Activated T-cell treated with anti-CD3 and anti-CD28 coated beads, Interleukin-2, amount 50 U/mL, for 4 hours (primary cell): ENCODE measurements at regions not wholly inside any gene's neighbourhood (a gene's known extent, or its start where the extent isn't known, plus 50 kb on each side); places are given as distances from the start of the nearest gene placed in this dataset.
A peak's percentile ranks its signal among the peaks of the same experiment; 100 is the strongest.
"Not testable (repeated sequence)": the region's sequence is repeated elsewhere in the genome, so short reads cannot be mapped to it uniquely, and the experiment has no call there.

Source experiments
- ATAC-seq, 2 donors: fragments of 200-7000 bp; cut with Tn5 transposase; one replicate each; pipeline ENCODE4 v1.10.0; 2021
- DNase-seq: peaks from one replicate; pipeline ENCODE4 v3.0.0-alpha.2; 2020
- H3K27me3 Mint-ChIP-seq: one replicate; pipeline ENCODE4 v1.8.0; 2021; ENCODE audit warnings: low read depth, mixed read lengths
- H3K36me3 Mint-ChIP-seq: one replicate; pipeline ENCODE4 v1.8.0; 2022; ENCODE audit warnings: mixed read lengths; ENCODE audit not compliant: insufficient read depth
- H3K4me1 Mint-ChIP-seq: one replicate; pipeline ENCODE4 v1.8.0; 2021; ENCODE audit warnings: low read depth, mixed read lengths
- H3K4me3 Mint-ChIP-seq: one replicate; pipeline ENCODE4 v1.8.0; 2021; ENCODE audit warnings: mild to moderate bottlenecking, moderate library complexity, mixed read lengths
- H3K9me3 Mint-ChIP-seq: one replicate; pipeline ENCODE4 v1.8.0; 2021; ENCODE audit warnings: mixed read lengths

DNA sequence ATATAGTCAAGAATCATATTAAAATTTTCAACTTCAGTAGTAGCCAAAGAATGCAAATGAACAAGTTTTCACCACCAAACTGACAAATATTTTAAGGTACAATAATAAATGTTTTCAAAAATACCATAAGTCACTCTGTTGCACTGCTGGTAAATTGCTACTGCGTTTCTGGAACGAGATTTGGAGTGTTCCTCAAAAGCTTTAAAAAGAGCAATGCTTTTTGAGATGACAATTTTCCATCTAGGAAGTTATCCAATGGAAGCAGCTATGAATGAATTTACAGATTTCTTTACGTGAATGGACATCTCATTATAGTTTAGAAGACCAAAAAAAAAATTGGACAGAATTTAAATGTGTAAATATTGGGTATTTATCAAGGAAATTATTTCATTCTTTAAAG is 173.2 kb upstream of the OR13F1 start:
- peaks cover 6% of the 10 kb centered on the region for H3K9me3 Mint-ChIP-seq
- H3K4me3 Mint-ChIP-seq, result no peak overlapping the region
- DNase-seq (no peak), ATAC-seq (no peak)
- no peaks in the 10 kb centered on the region for H3K27me3 Mint-ChIP-seq
- no peaks in the 10 kb centered on the region for H3K36me3 Mint-ChIP-seq
- no peaks in the 10 kb centered on the region for H3K4me1 Mint-ChIP-seq

DNA sequence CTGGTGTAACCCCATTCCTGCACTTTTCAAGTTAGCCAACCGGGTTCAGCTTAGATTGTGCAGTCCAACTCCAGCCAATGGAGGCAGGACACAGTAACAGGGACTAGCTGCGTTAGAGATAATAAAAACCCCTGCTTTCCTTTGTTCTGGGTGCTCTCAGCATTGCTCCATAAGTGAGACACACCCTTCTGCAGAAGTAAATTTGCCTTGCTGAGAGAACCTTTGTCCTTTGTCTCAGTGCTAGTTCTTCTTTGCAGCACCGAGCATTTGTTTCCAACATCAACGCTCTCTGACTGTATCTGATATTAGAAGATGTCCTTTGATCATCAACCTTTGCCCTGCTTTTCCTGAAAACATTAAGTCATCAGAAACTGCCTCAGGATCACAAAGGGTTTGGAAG is 169.5 kb upstream of the OR13F1 start:
- no peak overlapping the region for H3K4me3 Mint-ChIP-seq
- H3K4me1 Mint-ChIP-seq, result no peaks in the 10 kb centered on the region
- DNase-seq, result no peak
- H3K36me3 Mint-ChIP-seq, result no peaks in the 10 kb centered on the region
- peaks cover 8% of the 10 kb centered on the region for H3K9me3 Mint-ChIP-seq
- ATAC-seq, result no peak
- H3K27me3 Mint-ChIP-seq, result peaks cover 2% of the 10 kb centered on the region

DNA sequence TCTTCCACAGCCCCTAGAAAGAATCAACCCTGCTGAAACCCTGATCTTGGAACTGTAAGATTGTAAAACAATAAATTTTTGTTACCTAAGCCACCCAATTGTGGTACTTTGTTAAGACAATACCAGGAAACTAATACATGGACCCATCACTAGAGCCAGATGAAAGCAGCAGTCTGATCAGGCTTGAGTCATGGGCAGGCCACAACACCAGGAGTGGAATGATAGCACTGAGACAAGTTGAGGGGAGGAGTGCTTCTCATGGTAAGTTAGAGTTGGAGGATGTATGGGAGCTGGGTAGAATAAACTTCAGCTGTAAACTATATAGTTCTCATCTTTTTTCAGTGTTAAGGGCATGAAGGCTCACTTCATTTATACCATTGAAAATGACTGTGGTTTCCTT is 164.4 kb upstream of the OR13F1 start:
- ATAC-seq (no peak), DNase-seq (no peak)
- H3K27me3 Mint-ChIP-seq, result peaks cover 2% of the 10 kb centered on the region
- no peaks in the 10 kb centered on the region for H3K36me3 Mint-ChIP-seq
- H3K4me3 Mint-ChIP-seq, result no peak overlapping the region
- H3K9me3 Mint-ChIP-seq, result peaks cover 8% of the 10 kb centered on the region
- no peaks in the 10 kb centered on the region for H3K4me1 Mint-ChIP-seq

DNA sequence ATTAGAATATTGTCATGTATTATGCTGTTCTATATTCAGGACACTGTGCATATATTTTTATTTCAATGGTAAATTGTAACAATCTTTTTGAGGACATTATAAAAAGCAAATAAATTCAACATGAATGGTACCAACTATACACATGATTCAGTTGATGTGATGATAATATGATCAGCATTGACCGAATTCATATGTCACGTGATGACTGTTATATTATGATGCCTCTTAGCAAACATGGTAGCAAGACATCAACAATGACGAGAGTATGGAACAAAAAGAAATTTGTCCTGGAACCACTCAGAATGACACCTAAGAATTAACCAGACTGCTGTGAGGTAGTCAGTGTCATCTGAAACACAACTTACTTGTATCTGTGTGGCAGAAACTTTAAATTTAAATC is 161.5 kb upstream of the OR13F1 start:
- H3K4me1 Mint-ChIP-seq, result no peaks in the 10 kb centered on the region
- no peak for DNase-seq
- no peaks in the 10 kb centered on the region for H3K36me3 Mint-ChIP-seq
- H3K4me3 Mint-ChIP-seq, result no peak overlapping the region
- peaks cover 2% of the 10 kb centered on the region for H3K27me3 Mint-ChIP-seq
- no peaks in the 10 kb centered on the region for H3K9me3 Mint-ChIP-seq
- no peak for ATAC-seq

DNA sequence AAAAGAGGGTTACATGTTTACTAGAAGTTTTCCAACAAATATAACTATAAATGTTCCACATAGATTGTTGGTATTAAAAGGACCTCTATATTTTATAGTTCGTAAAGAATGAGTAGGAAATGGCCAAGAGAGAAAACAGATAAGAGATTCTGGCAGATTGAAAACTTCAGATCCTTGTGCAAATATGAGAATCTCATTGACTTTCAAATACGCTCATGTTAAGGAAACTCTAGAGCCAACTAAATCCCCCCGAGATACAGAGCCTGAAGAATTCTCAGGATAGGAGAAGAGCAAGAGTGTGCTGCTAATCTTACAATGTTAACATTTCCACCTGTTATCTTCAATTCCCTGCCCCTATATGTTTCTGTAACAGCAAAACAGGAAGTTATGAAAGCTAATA is 159.0 kb upstream of the OR13F1 start:
- no peaks in the 10 kb centered on the region for H3K36me3 Mint-ChIP-seq
- no peak overlapping the region for H3K4me3 Mint-ChIP-seq
- DNase-seq (no peak), ATAC-seq (no peak)
- no peaks in the 10 kb centered on the region for H3K9me3 Mint-ChIP-seq
- no peaks in the 10 kb centered on the region for H3K4me1 Mint-ChIP-seq
- no peaks in the 10 kb centered on the region for H3K27me3 Mint-ChIP-seq

DNA sequence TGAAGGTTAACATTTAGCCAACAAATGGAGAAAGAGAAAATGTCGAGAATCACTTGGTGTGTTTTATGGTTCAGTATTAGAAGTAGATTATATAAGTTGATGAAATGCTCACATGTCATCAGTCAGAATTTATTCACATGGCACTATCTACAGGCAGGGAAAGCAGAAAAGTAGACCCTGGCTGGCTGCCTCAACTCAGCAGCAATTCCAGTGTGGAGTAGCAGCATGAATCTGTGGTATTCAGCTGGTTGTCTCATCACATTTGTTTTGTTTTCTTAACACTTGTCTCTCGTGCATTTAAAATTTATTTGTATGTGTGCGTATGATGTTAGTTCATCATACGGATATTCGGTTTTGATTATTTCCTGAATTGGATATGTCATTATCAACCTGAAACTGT is 153.5 kb upstream of the OR13F1 start:
- ATAC-seq (no peak), DNase-seq (no peak)
- Mint-ChIP-seq H3K4me3 (no peak overlapping the region), H3K27me3 (no peaks in the 10 kb centered on the region), H3K4me1 (no peaks in the 10 kb centered on the region), H3K9me3 (no peaks in the 10 kb centered on the region), H3K36me3 (no peaks in the 10 kb centered on the region)

DNA sequence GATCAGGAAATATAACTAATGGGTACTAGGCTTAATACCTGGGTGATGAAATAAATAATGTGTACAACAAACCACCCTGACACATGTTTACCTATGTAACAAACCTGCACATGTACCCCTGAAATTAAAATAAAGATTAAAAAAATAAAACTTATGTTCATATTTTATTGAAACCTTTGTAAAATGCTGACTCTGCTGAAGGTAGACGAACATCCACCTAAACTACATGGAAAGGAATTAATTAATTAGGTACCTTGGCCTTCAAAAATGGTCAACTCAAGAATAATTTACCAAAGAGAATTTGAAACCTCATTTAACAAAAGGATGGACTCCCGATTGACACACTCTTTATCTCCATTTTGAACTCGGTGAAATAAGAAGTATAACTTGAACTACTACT is 152.3 kb upstream of the OR13F1 start:
- Mint-ChIP-seq H3K9me3 (no peaks in the 10 kb centered on the region), H3K36me3 (no peaks in the 10 kb centered on the region), H3K27me3 (no peaks in the 10 kb centered on the region), H3K4me3 (no peak overlapping the region), H3K4me1 (no peaks in the 10 kb centered on the region)
- ATAC-seq, result no peak
- DNase-seq, result no peak

DNA sequence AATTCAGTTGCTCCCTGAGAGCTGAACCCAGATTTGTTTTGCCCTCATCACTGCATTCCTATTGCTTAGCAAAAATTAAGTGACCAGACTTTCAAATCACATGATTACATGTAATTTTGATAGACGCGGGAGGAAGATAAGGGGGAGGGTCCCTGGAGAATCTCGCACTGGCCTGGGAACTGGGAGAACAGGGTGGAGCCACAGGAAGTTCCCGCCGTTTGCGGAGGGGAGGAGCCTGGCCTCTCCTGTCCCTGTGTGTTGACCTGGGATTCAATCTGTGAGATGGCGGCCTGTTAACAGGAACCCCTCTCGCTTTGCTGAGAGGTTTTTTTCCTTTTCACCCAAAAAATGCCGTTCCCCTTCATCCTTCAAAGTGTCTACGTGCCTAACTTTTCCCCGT is 142.9 kb upstream of the OR13F1 start:
- no peaks in the 10 kb centered on the region for H3K36me3 Mint-ChIP-seq

DNA sequence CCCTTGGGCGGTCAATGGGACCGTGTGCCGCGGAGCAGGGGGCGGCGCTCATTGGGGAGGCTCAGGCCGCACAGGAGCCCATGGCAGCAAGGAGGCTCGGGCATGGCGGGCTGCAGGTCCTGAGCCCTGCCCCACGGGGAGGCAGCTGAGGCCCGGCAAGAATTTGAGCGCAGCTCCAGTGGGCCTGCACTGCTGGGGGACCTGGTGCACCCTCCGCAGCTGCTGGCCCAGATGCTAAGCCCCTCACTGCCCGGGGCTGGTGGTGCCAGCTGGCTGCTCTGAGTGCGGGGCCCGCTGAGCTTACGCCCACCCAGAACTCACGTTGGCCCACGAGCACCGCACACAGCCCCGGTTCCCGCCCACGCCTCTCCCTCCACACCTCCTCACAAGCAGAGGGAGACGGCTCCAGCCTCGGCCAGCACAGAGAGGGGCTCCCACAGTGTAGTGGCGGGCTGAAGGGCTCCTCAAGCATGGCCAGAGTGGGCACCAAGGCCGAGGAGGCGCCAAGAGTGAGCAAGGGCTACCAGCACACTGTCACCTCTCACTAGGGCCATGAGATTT is 141.1 kb upstream of the OR13F1 start:
- Mint-ChIP-seq H3K36me3 (no peaks in the 10 kb centered on the region), H3K4me3 (no peak overlapping the region), H3K27me3 (no peaks in the 10 kb centered on the region), H3K9me3 (peaks cover 5% of the 10 kb centered on the region), H3K4me1 (no peaks in the 10 kb centered on the region)
- DNase-seq (no peak), ATAC-seq (peak in 1 of 2 donors; percentile 18)

More for the DNA sequence above, 142.9 kb upstream of the OR13F1 start:
- Mint-ChIP-seq H3K9me3 (peaks cover 5% of the 10 kb centered on the region), H3K4me1 (no peaks in the 10 kb centered on the region), H3K27me3 (no peaks in the 10 kb centered on the region), H3K4me3 (no peak overlapping the region)
- no peak for ATAC-seq
- DNase-seq, result no peak

DNA sequence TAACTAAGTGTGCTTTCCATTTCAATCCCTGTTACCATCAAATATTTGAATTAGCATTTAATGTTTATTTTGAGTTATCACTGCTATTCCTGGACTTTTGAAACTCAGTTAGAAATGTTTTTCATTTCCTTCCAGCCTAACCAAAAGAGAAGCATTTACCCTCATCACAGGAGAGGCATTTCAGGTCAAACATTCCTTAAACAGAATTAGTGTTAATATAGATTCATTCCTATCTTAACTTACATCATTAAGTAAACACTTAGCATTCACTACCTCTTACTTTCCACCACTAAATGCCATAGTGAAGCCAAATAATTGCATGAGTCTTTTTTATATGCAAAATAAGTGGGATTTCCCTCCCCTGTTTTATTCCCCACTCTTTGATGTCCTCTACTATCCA is 136.6 kb upstream of the OR13F1 start:
- H3K27me3 Mint-ChIP-seq, result no peaks in the 10 kb centered on the region
- no peaks in the 10 kb centered on the region for H3K4me1 Mint-ChIP-seq
- H3K4me3 Mint-ChIP-seq, result no peak overlapping the region
- no peak for DNase-seq
- H3K36me3 Mint-ChIP-seq, result no peaks in the 10 kb centered on the region
- no peak for ATAC-seq
- peaks cover 5% of the 10 kb centered on the region for H3K9me3 Mint-ChIP-seq

DNA sequence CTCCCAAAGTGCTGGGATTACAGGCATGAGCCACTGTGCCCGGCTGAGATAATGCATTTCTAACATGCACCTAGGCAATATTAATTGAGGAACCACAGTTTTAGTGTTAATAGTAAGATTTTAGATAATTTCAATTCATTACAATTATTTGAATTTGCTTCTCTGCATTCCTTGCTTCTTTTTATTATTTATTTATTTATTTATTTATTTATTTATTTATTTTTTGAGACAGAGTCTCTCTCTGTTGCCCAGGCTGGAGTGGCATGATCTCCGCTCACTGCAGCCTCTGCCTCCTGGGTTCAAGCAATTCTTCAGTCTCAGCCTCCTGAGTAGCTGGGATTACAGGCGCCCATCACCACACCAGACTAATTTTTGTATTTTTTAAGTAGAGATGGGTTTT is 135.7 kb upstream of the OR13F1 start:
- H3K36me3 Mint-ChIP-seq, H3K27me3 Mint-ChIP-seq, H3K9me3 Mint-ChIP-seq, DNase-seq, H3K4me1 Mint-ChIP-seq, ATAC-seq, H3K4me3 Mint-ChIP-seq: not testable (repeated sequence)

DNA sequence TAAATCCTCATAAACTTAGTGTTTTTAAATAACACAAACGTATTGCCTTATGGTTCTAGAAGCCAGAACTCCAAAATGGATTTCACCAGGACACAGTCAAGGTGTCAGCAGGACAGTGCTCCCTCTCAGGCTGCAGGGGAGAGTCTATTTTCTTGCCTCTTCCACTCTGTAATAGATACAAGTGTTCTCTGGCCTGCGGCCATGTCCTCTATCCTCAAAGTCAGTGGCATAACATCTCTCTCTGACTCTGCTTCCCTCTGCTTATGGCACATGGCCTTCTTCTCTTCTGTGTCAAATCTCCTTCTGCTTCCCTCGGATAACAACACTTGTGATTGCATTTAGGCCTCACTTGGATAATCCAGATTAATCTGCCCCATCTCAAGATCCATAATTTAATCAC is 129.4 kb upstream of the OR13F1 start:
- ATAC-seq, result no peak

DNA sequence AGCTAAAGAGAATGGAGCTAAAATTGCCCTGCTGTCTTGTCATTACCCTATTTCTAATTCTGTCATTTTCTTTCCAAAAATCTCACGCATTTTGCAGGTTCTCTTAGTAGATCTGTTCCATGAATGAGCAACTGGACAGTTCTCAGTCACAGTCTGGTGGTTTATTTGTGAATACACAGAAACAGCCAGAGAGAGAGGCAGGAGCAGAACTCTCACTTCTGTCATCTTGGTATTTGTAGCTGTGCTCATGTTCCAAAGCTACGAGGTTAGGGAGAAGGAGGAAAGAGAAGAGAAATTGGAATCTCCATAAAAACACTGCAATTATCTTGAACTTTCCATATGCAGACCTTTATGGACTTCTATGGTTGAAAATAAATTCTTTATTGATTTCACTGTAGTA is 118.0 kb upstream of the OR13F1 start:
- Mint-ChIP-seq H3K4me1 (no peaks in the 10 kb centered on the region), H3K27me3 (no peaks in the 10 kb centered on the region), H3K9me3 (no peaks in the 10 kb centered on the region), H3K36me3 (no peaks in the 10 kb centered on the region), H3K4me3 (no peak overlapping the region)
- DNase-seq (no peak), ATAC-seq (no peak)

More for the DNA sequence above, 129.4 kb upstream of the OR13F1 start:
- H3K4me3 Mint-ChIP-seq, result no peak overlapping the region
- no peaks in the 10 kb centered on the region for H3K4me1 Mint-ChIP-seq
- no peaks in the 10 kb centered on the region for H3K27me3 Mint-ChIP-seq
- peaks cover 6% of the 10 kb centered on the region for H3K9me3 Mint-ChIP-seq
- no peaks in the 10 kb centered on the region for H3K36me3 Mint-ChIP-seq
- DNase-seq, result no peak

DNA sequence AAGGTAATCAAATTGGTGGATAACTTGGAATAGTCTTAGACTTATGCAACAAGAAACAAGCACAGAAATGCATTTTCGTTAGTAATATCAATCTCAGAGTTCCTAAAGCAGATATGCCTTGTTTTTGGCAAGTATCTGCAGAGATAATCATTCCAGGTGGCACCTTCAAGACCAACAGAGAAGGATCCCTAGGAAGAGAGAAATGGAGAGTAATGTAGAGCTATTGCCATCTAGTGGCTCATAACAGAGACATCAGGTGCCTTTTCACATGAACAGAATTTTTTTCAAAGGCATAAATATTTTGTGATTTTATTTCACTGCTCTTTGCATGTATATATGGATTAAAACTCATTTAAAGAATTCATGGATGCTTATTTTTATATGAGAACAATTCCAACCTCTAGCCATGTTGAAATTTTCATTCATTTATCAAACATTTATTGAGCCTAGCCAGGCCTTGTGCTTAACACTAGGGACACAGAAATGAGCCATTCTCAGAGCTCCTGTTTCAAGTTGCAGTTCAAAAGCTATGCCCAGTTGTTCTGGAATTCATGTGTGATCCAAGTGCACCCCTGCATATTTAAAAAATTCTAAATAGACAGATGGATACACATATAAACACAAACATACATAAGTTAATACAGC is 117.5 kb upstream of the OR13F1 start:
- no peak for ATAC-seq
- Mint-ChIP-seq H3K9me3 (no peaks in the 10 kb centered on the region), H3K27me3 (no peaks in the 10 kb centered on the region), H3K4me1 (no peaks in the 10 kb centered on the region), H3K36me3 (no peaks in the 10 kb centered on the region), H3K4me3 (no peak overlapping the region)
- DNase-seq, result no peak

DNA sequence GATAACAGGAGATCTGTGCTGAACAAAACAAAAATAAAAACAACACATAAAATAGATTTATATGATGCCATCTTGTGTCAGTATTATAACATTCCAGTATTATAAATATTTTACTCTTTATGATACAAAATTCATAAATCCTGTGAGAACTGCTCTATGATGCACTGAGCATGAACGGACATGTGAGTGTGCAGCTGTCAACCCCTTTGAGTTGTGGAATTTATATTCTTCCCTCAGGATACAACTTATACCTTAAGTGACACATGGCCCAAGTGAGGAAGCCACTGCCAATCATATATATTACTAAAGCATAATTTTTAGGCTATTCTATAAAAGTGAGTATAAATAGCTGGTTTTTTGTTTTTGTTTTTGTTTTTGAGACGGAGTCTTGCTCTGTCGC is 116.0 kb upstream of the OR13F1 start:
- Mint-ChIP-seq H3K4me3 (no peak overlapping the region), H3K4me1 (no peaks in the 10 kb centered on the region), H3K36me3 (no peaks in the 10 kb centered on the region), H3K9me3 (no peaks in the 10 kb centered on the region), H3K27me3 (no peaks in the 10 kb centered on the region)
- no peak for DNase-seq
- no peak for ATAC-seq

DNA sequence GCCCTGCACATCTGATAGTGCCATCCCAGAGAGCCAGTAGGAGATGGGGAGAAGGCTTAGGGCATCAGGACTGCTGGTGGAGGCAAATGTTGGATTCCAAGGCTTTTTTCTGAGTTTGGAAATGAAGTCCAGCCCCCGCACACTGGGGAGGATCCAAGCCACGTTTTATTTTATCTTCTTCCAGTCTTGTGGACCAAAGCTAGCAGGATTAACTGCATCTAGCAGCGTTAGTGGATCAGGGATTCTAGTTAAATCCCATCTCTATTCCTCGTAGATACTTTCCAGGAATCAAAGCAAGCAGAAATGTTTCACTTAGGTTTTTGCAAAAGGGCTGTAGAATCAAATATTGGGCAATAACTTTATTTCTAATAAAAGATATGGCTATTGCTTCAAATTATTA is 114.7 kb upstream of the OR13F1 start:
- Mint-ChIP-seq H3K36me3 (no peaks in the 10 kb centered on the region), H3K4me1 (no peaks in the 10 kb centered on the region), H3K9me3 (peaks cover 2% of the 10 kb centered on the region), H3K27me3 (no peaks in the 10 kb centered on the region), H3K4me3 (no peak overlapping the region)
- no peak for ATAC-seq
- no peak for DNase-seq
